ENCODE measurements at regions not wholly inside any gene's neighbourhood (a gene's known extent, or its start where the extent isn't known, plus 50 kb on each side); places are given as distances from the start of the nearest gene placed in this dataset.

- intact Hi-C loops (cut with DNase I): no loop called here
- DNase-seq: no peak
Observed at GRCh38 chr6:165096209-165096608, 213.2 kb downstream of the C6orf118 start.

GRCh38 chr6:165092881-165093595 lies 216.4 kb downstream of the C6orf118 start:
- DNase-seq (no peak), ATAC-seq (ENCODE audit: poor library complexity) (no peak)
- intact Hi-C loops (cut with DNase I): no loop called here

More at GRCh38 chr6:165096209-165096608, 213.2 kb downstream of the C6orf118 start:
- no peak for ATAC-seq (ENCODE audit: poor library complexity)

GRCh38 chr6:165091121-165091785 lies 218.2 kb downstream of the C6orf118 start:
- no peak for ATAC-seq (ENCODE audit: poor library complexity)
- intact Hi-C loops (cut with DNase I): no loop called here
- DNase-seq: no peak

- intact Hi-C loops (cut with DNase I): no loop called here
- ATAC-seq (ENCODE audit: poor library complexity) (no peak), DNase-seq (no peak)
Observed at GRCh38 chr6:165090242-165090641, 219.2 kb downstream of the C6orf118 start.

- intact Hi-C loops (cut with DNase I): no loop called here
- ATAC-seq (ENCODE audit: poor library complexity): no peak
- DNase-seq: no peak
Observed at GRCh38 chr6:165086814-165087213, 222.6 kb downstream of the C6orf118 start.

- DNase-seq (no peak), ATAC-seq (ENCODE audit: poor library complexity) (no peak)
- intact Hi-C loops (cut with DNase I): no loop called here
Observed at GRCh38 chr6:165082636-165083035, 226.8 kb downstream of the C6orf118 start.

GRCh38 chr6:165081944-165082532 lies 227.4 kb downstream of the C6orf118 start:
- intact Hi-C loops (cut with DNase I): no loop called here
- DNase-seq (no peak), ATAC-seq (ENCODE audit: poor library complexity) (no peak)

- DNase-seq: no peak
- no peak for ATAC-seq (ENCODE audit: poor library complexity)
- intact Hi-C loops (cut with DNase I): no loop called here
Observed at GRCh38 chr6:165077876-165078275, 231.5 kb downstream of the C6orf118 start.

GRCh38 chr6:165071906-165072305 lies 237.5 kb downstream of the C6orf118 start:
- intact Hi-C loops (cut with DNase I): no loop called here
- DNase-seq: no peak
- ATAC-seq (ENCODE audit: poor library complexity): no peak

GRCh38 chr6:165060720-165061119 lies 248.7 kb downstream of the C6orf118 start:
- DNase-seq (no peak), ATAC-seq (ENCODE audit: poor library complexity) (no peak)
- intact Hi-C loops (cut with DNase I): no loop called here

- intact Hi-C loops (cut with DNase I): no loop called here
- DNase-seq (no peak), ATAC-seq (ENCODE audit: poor library complexity) (no peak)
Observed at GRCh38 chr6:165059032-165059431, 250.4 kb downstream of the C6orf118 start.

GRCh38 chr6:165056292-165056691 lies 253.1 kb downstream of the C6orf118 start:
- intact Hi-C loops (cut with DNase I): no loop called here
- no peak for DNase-seq
- ATAC-seq (ENCODE audit: poor library complexity): no peak

GRCh38 chr6:165055231-165055630 lies 254.2 kb downstream of the C6orf118 start:
- DNase-seq: no peak
- intact Hi-C loops (cut with DNase I): no loop called here
- ATAC-seq (ENCODE audit: poor library complexity): no peak

- ATAC-seq (ENCODE audit: poor library complexity): no peak
- DNase-seq: no peak
- intact Hi-C loops (cut with DNase I): no loop called here
Observed at GRCh38 chr6:165052561-165053480, 256.6 kb downstream of the C6orf118 start.

- DNase-seq (no peak), ATAC-seq (ENCODE audit: poor library complexity) (no peak)
- intact Hi-C loops (cut with DNase I): no loop called here
Observed at GRCh38 chr6:165049362-165049761, 260.0 kb downstream of the C6orf118 start.

GRCh38 chr6:165047952-165048351 lies 261.5 kb downstream of the C6orf118 start:
- DNase-seq (no peak), ATAC-seq (ENCODE audit: poor library complexity) (no peak)
- intact Hi-C loops (cut with DNase I): no loop called here

- intact Hi-C loops (cut with DNase I): no loop called here
- DNase-seq (no peak), ATAC-seq (ENCODE audit: poor library complexity) (no peak)
Observed at GRCh38 chr6:165045631-165046030, 263.8 kb downstream of the C6orf118 start.

GRCh38 chr6:165042912-165043311 lies 266.5 kb downstream of the C6orf118 start:
- intact Hi-C loops (cut with DNase I): no loop called here
- DNase-seq (no peak), ATAC-seq (ENCODE audit: poor library complexity) (no peak)

- DNase-seq: no peak
Observed at GRCh38 chr6:165040440-165040839, 269.0 kb downstream of the C6orf118 start.

More at GRCh38 chr6:165040440-165040839, 269.0 kb downstream of the C6orf118 start:
- intact Hi-C loops (cut with DNase I): no loop called here
- no peak for ATAC-seq (ENCODE audit: poor library complexity)
